Tibial nerve (tissue), 3 donors: ENCODE measurements at regions not wholly inside any gene's neighbourhood (a gene's known extent, or its start where the extent isn't known, plus 50 kb on each side); places are given as distances from the start of the nearest gene placed in this dataset.

Experiments
- POLR2A ChIP-seq, 2 donors: fragments of 450-650 bp; IDR thresholded peaks; one replicate each; pipeline ENCODE4 v1.6.1; 2017; ENCODE audit warnings: antibody characterized with exemption in 2 of 2, mild to moderate bottlenecking in 2 of 2, moderate library complexity in 2 of 2
- TF ChIP-seq, protein P1 (sequence below), 5 experiments: fragments of 200-600 bp in 3 of 5; fragments of 450-650 bp in 2 of 5; sonication (generic) in 3 of 5; IDR thresholded peaks; one replicate each; pipeline ENCODE4 v1.5.1; 2016 to 2019; ENCODE audit warnings: antibody characterized with exemption in 5 of 5, mild to moderate bottlenecking in 3 of 5, moderate library complexity in 2 of 5

DNA sequence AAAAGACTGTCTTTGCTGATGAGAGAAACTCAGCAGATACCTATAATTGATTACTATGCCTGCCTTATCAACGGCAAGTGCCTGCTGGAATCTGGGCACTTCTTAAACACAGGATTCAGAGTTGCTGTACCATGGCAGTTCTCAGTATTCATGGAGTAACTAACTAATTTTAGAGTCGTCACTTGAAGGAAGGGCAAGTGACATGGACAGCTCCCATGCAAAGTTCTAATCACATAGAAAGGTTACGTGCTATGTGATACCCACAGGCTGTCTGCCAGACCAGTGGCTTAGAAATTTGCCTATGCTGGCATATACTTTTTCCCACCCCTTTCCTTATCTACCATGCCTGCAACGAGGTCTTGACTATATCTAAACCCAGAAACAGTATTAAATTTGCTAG lies 931.1 kb upstream of the TENM3 start:
- TF ChIP-seq, protein P1, sequence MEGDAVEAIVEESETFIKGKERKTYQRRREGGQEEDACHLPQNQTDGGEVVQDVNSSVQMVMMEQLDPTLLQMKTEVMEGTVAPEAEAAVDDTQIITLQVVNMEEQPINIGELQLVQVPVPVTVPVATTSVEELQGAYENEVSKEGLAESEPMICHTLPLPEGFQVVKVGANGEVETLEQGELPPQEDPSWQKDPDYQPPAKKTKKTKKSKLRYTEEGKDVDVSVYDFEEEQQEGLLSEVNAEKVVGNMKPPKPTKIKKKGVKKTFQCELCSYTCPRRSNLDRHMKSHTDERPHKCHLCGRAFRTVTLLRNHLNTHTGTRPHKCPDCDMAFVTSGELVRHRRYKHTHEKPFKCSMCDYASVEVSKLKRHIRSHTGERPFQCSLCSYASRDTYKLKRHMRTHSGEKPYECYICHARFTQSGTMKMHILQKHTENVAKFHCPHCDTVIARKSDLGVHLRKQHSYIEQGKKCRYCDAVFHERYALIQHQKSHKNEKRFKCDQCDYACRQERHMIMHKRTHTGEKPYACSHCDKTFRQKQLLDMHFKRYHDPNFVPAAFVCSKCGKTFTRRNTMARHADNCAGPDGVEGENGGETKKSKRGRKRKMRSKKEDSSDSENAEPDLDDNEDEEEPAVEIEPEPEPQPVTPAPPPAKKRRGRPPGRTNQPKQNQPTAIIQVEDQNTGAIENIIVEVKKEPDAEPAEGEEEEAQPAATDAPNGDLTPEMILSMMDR (IDR thresholded peaks at IDR 0.05), result no peak
- TF ChIP-seq POLR2A (IDR thresholded peaks at IDR 0.05), result no peak
